DND-41 (cell line): ENCODE measurements at regions not wholly inside any gene's neighbourhood (a gene's known extent, or its start where the extent isn't known, plus 50 kb on each side); places are given as distances from the start of the nearest gene placed in this dataset.

Source experiments
- ATAC-seq: fragments of 200-7000 bp; cut with Tn5 transposase; 3 replicates; pipeline ENCODE4 v1.9.1; 2021; ENCODE audit warnings: low read depth; ENCODE audit not compliant: insufficient read depth
- DNase-seq: peaks from one replicate; pipeline ENCODE4 v3.0.0-alpha.2; 2020
- H2AFZ ChIP-seq: 2 replicates; pipeline ENCODE4 v1.6.0; 2012; ENCODE audit warnings: low read depth, low read length
- H3K27ac ChIP-seq: 2 replicates; pipeline ENCODE4 v1.5.1; 2012; ENCODE audit warnings: low read length, inconsistent platforms
- H3K27me3 ChIP-seq: fragments of 200-600 bp; sonication (generic); 2 replicates; pipeline ENCODE4 v1.6.0; 2012; ENCODE audit warnings: low read length, mild to moderate bottlenecking, inconsistent platforms; ENCODE audit not compliant: insufficient read depth, poor library complexity
- H3K36me3 ChIP-seq: 2 replicates; pipeline ENCODE4 v1.5.1; 2012; ENCODE audit warnings: low read length, inconsistent platforms; ENCODE audit not compliant: insufficient read depth
- H3K4me1 ChIP-seq: 2 replicates; pipeline ENCODE4 v1.5.1; 2012; ENCODE audit warnings: mild to moderate bottlenecking, low read length; ENCODE audit not compliant: insufficient read depth
- H3K4me2 ChIP-seq: 2 replicates; pipeline ENCODE4 v1.6.0; 2012; ENCODE audit warnings: mild to moderate bottlenecking, moderate library complexity, low read length, inconsistent platforms; ENCODE audit not compliant: insufficient read depth
- H3K4me3 ChIP-seq, 2 experiments: fragments of 200-600 bp in 1 of 2; shearing (Covaris generic) in 1 of 2; 2 replicates each; pipeline ENCODE4 v1.5.1; 2012 to 2016; ENCODE audit warnings: inconsistent platforms in 2 of 2, low read length in 2 of 2, mild to moderate bottlenecking in 2 of 2, low read depth in 1 of 2, moderate library complexity in 1 of 2
- H3K79me2 ChIP-seq: 2 replicates; pipeline ENCODE4 v1.6.0; 2012; ENCODE audit warnings: low read length, inconsistent platforms; ENCODE audit not compliant: insufficient read depth
- H3K9ac ChIP-seq: 2 replicates; pipeline ENCODE4 v1.6.0; 2012; ENCODE audit warnings: low read depth, mild to moderate bottlenecking, inconsistent platforms, low read length, moderate library complexity
- H3K9me3 ChIP-seq: 2 replicates; pipeline ENCODE4 v1.5.1; 2012; ENCODE audit warnings: low read length, moderate library complexity, mild to moderate bottlenecking, inconsistent platforms; ENCODE audit not compliant: insufficient read depth, severe bottlenecking
- H4K20me1 ChIP-seq: 2 replicates; pipeline ENCODE4 v1.6.0; 2012; ENCODE audit warnings: low read length; ENCODE audit not compliant: insufficient read depth
- EZH2 ChIP-seq: IDR thresholded peaks from 3 replicates; pipeline ENCODE4 v1.6.1; 2012; ENCODE audit warnings: borderline replicate concordance, low read depth, mild to moderate bottlenecking, moderate library complexity, low read length, inconsistent platforms; ENCODE audit not compliant: severe bottlenecking
- TF ChIP-seq, protein P1 (sequence below): IDR thresholded peaks from 2 replicates; pipeline ENCODE4 v1.5.1; 2012; ENCODE audit warnings: borderline replicate concordance, low read length, moderate library complexity, mild to moderate bottlenecking; ENCODE audit not compliant: poor library complexity, severe bottlenecking; ENCODE audit errors: extremely low read depth

DNA sequence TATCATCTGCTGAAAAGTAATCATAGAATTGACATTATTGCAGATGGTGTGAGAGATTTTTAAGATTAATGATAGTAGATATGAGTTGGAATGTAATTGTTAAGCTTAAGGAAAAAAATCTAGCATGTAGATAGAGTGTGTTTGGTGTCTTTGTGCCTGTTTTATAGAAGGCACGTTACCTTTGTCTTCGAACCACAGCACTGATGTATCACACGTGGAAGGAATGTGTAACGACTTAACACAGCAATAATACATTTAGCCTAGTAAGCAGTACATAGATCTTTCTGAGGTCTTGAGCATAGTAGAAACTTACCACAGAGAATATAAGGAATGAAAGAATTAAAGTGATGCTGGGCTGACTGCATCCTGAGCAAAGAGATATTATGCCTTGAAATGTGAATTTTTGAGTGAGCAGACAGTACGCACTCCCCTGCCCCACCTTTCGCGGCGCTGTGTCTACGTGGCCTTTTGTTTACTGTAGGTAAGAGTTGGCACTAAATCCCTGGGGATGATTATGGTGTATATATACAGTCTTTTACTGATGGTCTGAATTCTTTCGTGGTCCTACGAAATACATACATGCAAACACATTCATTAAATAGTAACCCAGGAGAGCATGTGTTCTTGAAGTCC lies 217.6 kb upstream of the TOPAZ1 start:
- no peak overlapping the region for H3K4me2 ChIP-seq
- no peaks in the 10 kb centered on the region for H3K79me2 ChIP-seq
- no peaks in the 10 kb centered on the region for H3K36me3 ChIP-seq
- H3K9ac ChIP-seq: no peak overlapping the region
- no peak overlapping the region for H2AFZ ChIP-seq
- no peak overlapping the region for H3K4me3 ChIP-seq
- TF ChIP-seq, protein P1, sequence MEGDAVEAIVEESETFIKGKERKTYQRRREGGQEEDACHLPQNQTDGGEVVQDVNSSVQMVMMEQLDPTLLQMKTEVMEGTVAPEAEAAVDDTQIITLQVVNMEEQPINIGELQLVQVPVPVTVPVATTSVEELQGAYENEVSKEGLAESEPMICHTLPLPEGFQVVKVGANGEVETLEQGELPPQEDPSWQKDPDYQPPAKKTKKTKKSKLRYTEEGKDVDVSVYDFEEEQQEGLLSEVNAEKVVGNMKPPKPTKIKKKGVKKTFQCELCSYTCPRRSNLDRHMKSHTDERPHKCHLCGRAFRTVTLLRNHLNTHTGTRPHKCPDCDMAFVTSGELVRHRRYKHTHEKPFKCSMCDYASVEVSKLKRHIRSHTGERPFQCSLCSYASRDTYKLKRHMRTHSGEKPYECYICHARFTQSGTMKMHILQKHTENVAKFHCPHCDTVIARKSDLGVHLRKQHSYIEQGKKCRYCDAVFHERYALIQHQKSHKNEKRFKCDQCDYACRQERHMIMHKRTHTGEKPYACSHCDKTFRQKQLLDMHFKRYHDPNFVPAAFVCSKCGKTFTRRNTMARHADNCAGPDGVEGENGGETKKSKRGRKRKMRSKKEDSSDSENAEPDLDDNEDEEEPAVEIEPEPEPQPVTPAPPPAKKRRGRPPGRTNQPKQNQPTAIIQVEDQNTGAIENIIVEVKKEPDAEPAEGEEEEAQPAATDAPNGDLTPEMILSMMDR: no peak
- TF ChIP-seq EZH2: no peak
- no peak for ATAC-seq
- peaks cover 26% of the 10 kb centered on the region for H3K27me3 ChIP-seq
- no peak for DNase-seq
- no peak overlapping the region for H3K27ac ChIP-seq
- no peaks in the 10 kb centered on the region for H3K4me1 ChIP-seq
- no peaks in the 10 kb centered on the region for H3K9me3 ChIP-seq
- H4K20me1 ChIP-seq: no peaks in the 10 kb centered on the region; the same call in 1 of the 2 replicates

DNA sequence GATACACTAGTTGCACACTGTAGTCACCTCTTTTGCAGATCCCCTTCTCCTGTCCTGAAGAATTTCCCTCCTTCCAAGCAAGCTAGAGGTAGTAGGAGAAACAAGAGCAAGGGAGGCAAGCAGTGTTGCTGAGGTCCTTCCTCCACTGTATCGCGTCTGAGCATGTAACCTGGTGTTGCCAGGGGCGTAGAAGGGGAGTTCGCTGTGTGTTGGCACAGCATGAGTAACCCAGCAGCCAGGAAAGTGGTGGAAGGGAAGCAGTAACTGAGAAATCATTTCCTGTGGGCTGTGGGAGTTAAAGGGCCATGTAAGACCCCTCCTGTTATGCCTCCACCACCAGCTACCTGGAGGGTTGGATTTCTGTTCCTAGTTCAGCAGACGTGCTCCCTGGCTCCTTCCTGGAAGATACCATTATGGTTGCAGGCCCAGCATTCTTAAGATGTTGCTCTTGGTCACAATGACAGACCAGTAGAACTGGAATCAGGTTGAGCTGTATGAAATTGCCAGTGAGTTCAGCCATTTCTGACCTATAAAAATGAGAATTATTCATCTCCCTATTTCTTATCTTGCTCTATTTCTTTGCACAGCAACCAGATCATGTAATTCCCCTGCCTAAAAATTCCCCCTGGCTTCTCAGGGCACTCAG lies 215.3 kb upstream of the TOPAZ1 start:
- Histone ChIP-seq H4K20me1 (no peaks in the 10 kb centered on the region; the same call in 1 of the 2 replicates), H3K27me3 (peaks cover 21% of the 10 kb centered on the region)
- ATAC-seq: no peak

GRCh38 chr3:44029100-44029499 lies 212.6 kb upstream of the TOPAZ1 start:
- no peak overlapping the region for H3K4me2 ChIP-seq
- DNase-seq: no peak
- no peaks in the 10 kb centered on the region for H3K36me3 ChIP-seq

More for the DNA sequence above, 215.3 kb upstream of the TOPAZ1 start:
- Histone ChIP-seq H2AFZ (no peak overlapping the region), H3K4me3 (no peak overlapping the region), H3K27ac (no peak overlapping the region), H3K4me1 (no peaks in the 10 kb centered on the region), H3K4me2 (no peak overlapping the region), H3K36me3 (no peaks in the 10 kb centered on the region), H3K9ac (no peak overlapping the region), H3K9me3 (no peaks in the 10 kb centered on the region), H3K79me2 (no peaks in the 10 kb centered on the region)
- TF ChIP-seq, protein P1: no peak
- no peak for TF ChIP-seq EZH2
- no peak for DNase-seq

More at GRCh38 chr3:44029100-44029499, 212.6 kb upstream of the TOPAZ1 start:
- H3K9me3 ChIP-seq: no peaks in the 10 kb centered on the region
- no peaks in the 10 kb centered on the region; the same call in 1 of the 2 replicates for H4K20me1 ChIP-seq
- no peak overlapping the region for H2AFZ ChIP-seq
- no peak overlapping the region for H3K4me3 ChIP-seq
- no peak overlapping the region for H3K27ac ChIP-seq
- no peak overlapping the region for H3K9ac ChIP-seq
- H3K27me3 ChIP-seq: peaks cover 24% of the 10 kb centered on the region
- no peaks in the 10 kb centered on the region for H3K79me2 ChIP-seq
- TF ChIP-seq, protein P1: no peak
- TF ChIP-seq EZH2: no peak
- no peaks in the 10 kb centered on the region for H3K4me1 ChIP-seq
- ATAC-seq: no peak
